ENCODE measurements at regions not wholly inside any gene's neighbourhood (a gene's known extent, or its start where the extent isn't known, plus 50 kb on each side); places are given as distances from the start of the nearest gene placed in this dataset.

DNA sequence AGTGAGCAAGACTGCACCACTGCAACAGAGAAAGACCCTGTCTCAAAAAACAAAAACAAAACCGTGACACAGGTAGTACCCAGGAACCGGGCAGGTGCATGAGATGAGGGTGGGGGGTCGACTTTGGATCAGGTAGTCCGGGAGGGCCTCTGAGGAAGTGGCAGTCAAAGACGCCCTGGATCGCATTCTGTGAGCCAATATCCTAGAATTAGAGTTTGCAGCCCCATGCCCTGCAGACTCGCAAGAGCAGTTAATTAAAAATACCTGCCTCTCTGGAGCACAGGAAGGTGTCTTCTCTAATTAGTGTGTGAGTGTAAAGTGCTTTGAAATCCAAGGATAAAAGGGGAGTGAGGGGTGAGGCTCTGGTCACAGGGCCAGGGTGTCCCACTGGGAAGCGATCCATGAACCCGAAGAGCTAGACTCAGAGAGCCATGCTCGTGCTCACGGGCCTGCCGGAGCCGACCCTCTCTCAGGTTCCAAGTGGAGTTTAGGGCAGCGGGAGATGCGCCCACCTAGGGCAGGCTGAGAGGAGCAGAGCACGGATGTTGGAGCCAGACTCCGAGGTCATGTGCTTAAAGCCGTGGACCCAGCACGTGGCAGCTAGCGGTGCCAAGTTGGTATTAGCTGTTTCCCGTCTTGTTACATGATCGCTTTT, 74.7 kb upstream of the PTPN1 start:
- intact Hi-C loops (cut with micrococcal nuclease), result no loop called here
- H2AFZ ChIP-seq (ENCODE audit: low read depth, low read length), result no peak overlapping the region
- CTCF ChIA-PET, result no interaction called here

More for the DNA sequence above, 74.7 kb upstream of the PTPN1 start:
- H3K4me3 ChIP-seq (replicated peaks in 1 of 3; ENCODE audit: insufficient read depth in 1 of 3, low read depth in 1 of 3, low read length in 3 of 3), result no peak overlapping the region
- no peaks in the 10 kb centered on the region for H3K9me3 ChIP-seq (replicated peaks; ENCODE audit: control insufficient read depth, insufficient read depth, low read length)
- H3K4me1 ChIP-seq (ENCODE audit: control insufficient read depth, extremely low read depth, insufficient read depth, low read length), result peaks cover 3% of the 10 kb centered on the region
- H3K27ac ChIP-seq (ENCODE audit: insufficient read depth, low read depth, low read length), result no peak overlapping the region
- dilution Hi-C loops (cut with MboI; ENCODE audit: extremely low pct_ligation_motif_present, low sequenced_read_pairs), result no loop called here
- no peaks in the 10 kb centered on the region for H3K36me3 ChIP-seq (ENCODE audit: control insufficient read depth in 2 of 2, extremely low read depth in 1 of 2, insufficient read depth in 2 of 2, low read length in 2 of 2)
- H3K4me2 ChIP-seq (ENCODE audit: insufficient read depth, low read length), result no peak overlapping the region
- no TSS peak for BruUV-seq (replicated peaks)
- no peak for FAIRE-seq
- no peaks in the 10 kb centered on the region for H3K27me3 ChIP-seq (ENCODE audit: control insufficient read depth in 2 of 2, insufficient read depth in 2 of 2, low read length in 2 of 2)
- H3K9ac ChIP-seq (replicated peaks; ENCODE audit: extremely low read depth, insufficient read depth, low read length), result no peak overlapping the region
- no peak for TF ChIP-seq GATA2 (IDR thresholded peaks at IDR 0.05; ENCODE audit: insufficient read depth, insufficient read length, low read depth, low read length)
- no peak for TF ChIP-seq POLR2AphosphoS5 (IDR thresholded peaks at IDR 0.05; ENCODE audit: insufficient read depth, low read depth, low read length)
- TF ChIP-seq JUN (IDR thresholded peaks at IDR 0.05; ENCODE audit: borderline replicate concordance, insufficient read depth, insufficient read length, low read depth), result no peak
- no peak for TF ChIP-seq POLR2A (IDR thresholded peaks at IDR 0.05; ENCODE audit: low read depth, low read length)
- no peak for TF ChIP-seq EZH2 (IDR thresholded peaks at IDR 0.05; ENCODE audit: borderline replicate concordance, low read depth, low read length, severe bottlenecking)
- TF ChIP-seq, protein P1, sequence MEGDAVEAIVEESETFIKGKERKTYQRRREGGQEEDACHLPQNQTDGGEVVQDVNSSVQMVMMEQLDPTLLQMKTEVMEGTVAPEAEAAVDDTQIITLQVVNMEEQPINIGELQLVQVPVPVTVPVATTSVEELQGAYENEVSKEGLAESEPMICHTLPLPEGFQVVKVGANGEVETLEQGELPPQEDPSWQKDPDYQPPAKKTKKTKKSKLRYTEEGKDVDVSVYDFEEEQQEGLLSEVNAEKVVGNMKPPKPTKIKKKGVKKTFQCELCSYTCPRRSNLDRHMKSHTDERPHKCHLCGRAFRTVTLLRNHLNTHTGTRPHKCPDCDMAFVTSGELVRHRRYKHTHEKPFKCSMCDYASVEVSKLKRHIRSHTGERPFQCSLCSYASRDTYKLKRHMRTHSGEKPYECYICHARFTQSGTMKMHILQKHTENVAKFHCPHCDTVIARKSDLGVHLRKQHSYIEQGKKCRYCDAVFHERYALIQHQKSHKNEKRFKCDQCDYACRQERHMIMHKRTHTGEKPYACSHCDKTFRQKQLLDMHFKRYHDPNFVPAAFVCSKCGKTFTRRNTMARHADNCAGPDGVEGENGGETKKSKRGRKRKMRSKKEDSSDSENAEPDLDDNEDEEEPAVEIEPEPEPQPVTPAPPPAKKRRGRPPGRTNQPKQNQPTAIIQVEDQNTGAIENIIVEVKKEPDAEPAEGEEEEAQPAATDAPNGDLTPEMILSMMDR (IDR thresholded peaks at IDR 0.05; ENCODE audit: extremely low read depth in 1 of 2, insufficient read depth in 1 of 2, low read depth in 1 of 2, low read length in 2 of 2), result no peak
- no peak for TF ChIP-seq FOS (IDR thresholded peaks at IDR 0.05; ENCODE audit: borderline replicate concordance, insufficient read depth, low read length)
- TF ChIP-seq, protein P2, sequence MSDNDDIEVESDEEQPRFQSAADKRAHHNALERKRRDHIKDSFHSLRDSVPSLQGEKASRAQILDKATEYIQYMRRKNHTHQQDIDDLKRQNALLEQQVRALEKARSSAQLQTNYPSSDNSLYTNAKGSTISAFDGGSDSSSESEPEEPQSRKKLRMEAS (IDR thresholded peaks at IDR 0.05; ENCODE audit: insufficient read depth, insufficient read length), result no peak
- no peak for TF ChIP-seq MYC (IDR thresholded peaks at IDR 0.05; ENCODE audit: low read depth, low read length)
- H4K20me1 ChIP-seq (replicated peaks; ENCODE audit: control insufficient read depth, extremely low read depth, insufficient read depth, low read length), result no peaks in the 10 kb centered on the region
- DNase-seq (ENCODE audit: low read depth, low spot score), result no peak
- H3K9me1 ChIP-seq (replicated peaks; ENCODE audit: control insufficient read depth, extremely low read depth, insufficient read depth, low read length), result no peaks in the 10 kb centered on the region
- H3K79me2 ChIP-seq (ENCODE audit: control insufficient read depth, insufficient read depth, low read length), result no peaks in the 10 kb centered on the region
- POLR2A ChIA-PET, result no interaction called here

Data from endothelial cell of umbilical vein (primary cell).